Thymus (tissue), 11 donors: ENCODE measurements at regions not wholly inside any gene's neighbourhood (a gene's known extent, or its start where the extent isn't known, plus 50 kb on each side); places are given as distances from the start of the nearest gene placed in this dataset.

Experiments used
- DNase-seq, 9 donors: peaks; one replicate each; pipeline ENCODE4 v3.0.0-alpha.2; 2013; ENCODE audit warnings: low spot score in 9 of 9, low read depth in 6 of 9, missing footprints in 1 of 9
- H3K27ac ChIP-seq, 2 donors: one replicate each; pipeline ENCODE4 v1.5.1; 2013; ENCODE audit warnings: control low read depth in 1 of 2, low read depth in 1 of 2, low read length in 1 of 2, mild to moderate bottlenecking in 1 of 2, moderate library complexity in 1 of 2
- H3K27me3 ChIP-seq, 2 donors: one replicate each; pipeline ENCODE4 v1.5.1; 2013; ENCODE audit warnings: low read length in 1 of 2; ENCODE audit not compliant: control insufficient read depth in 2 of 2, insufficient read depth in 1 of 2
- H3K36me3 ChIP-seq, 2 donors: one replicate each; pipeline ENCODE4 v1.5.1; 2013; ENCODE audit warnings: low read length in 1 of 2, mild to moderate bottlenecking in 1 of 2, moderate library complexity in 1 of 2; ENCODE audit not compliant: control insufficient read depth in 2 of 2, insufficient read depth in 2 of 2
- H3K4me1 ChIP-seq, 2 donors: one replicate each; pipeline ENCODE4 v1.5.1; 2013; ENCODE audit warnings: low read length in 2 of 2; ENCODE audit not compliant: control insufficient read depth in 2 of 2, insufficient read depth in 2 of 2
- H3K4me3 ChIP-seq, 2 donors: one replicate each; pipeline ENCODE4 v1.5.1; 2013; ENCODE audit warnings: low read length in 2 of 2, control low read depth in 1 of 2, mild to moderate bottlenecking in 1 of 2
- H3K9me3 ChIP-seq, 2 donors: one replicate each; pipeline ENCODE4 v1.5.1; 2013; ENCODE audit warnings: low read length in 1 of 2, mild to moderate bottlenecking in 1 of 2; ENCODE audit not compliant: control insufficient read depth in 2 of 2, insufficient read depth in 1 of 2
- WGBS: extraction: QIAGEN DNeasy Blood & Tissue Kit; methylation state at CpG from one replicate; pipeline ENCODE4 v1.1.7; 2013; 5-methylcytosine and 5-hydroxymethylcytosine counted together
- donor health status: healthy.

- Histone ChIP-seq H3K27ac (no peak overlapping the region), H3K4me1 (peaks cover 5 to 18% of the 10 kb centered on the region in 2 donors), H3K36me3 (no peaks in the 10 kb centered on the region), H3K9me3 (peaks cover 0 to 6% of the 10 kb centered on the region in 2 donors), H3K4me3 (no peak overlapping the region), H3K27me3 (no peaks in the 10 kb centered on the region)
- WGBS: 97% methylated on average over 5 of the region's 5 CpGs
- DNase-seq: peak in 2 of 9 donors; percentile 28 to 55
Observed at GRCh38 chr18:10261344-10262276, 192.8 kb upstream of the APCDD1 start.

GRCh38 chr18:10262566-10262965 is 191.9 kb upstream of the APCDD1 start:
- Histone ChIP-seq H3K4me1 (peaks cover 5 to 18% of the 10 kb centered on the region in 2 donors), H3K9me3 (peaks cover 0 to 6% of the 10 kb centered on the region in 2 donors), H3K27ac (peak overlapping the region in 1 of 2 donors; percentile 3), H3K4me3 (no peak overlapping the region), H3K27me3 (no peaks in the 10 kb centered on the region), H3K36me3 (no peaks in the 10 kb centered on the region)
- 96% methylated on average over 9 of the region's 9 CpGs for WGBS
- DNase-seq: no peak

- 98% methylated on average over 7 of the region's 7 CpGs for WGBS
- no peaks in the 10 kb centered on the region for H3K36me3 ChIP-seq
Observed at GRCh38 chr18:10264260-10264659, 190.2 kb upstream of the APCDD1 start.

GRCh38 chr18:10265560-10266333 is 188.7 kb upstream of the APCDD1 start:
- peaks cover 0 to 6% of the 10 kb centered on the region in 2 donors for H3K9me3 ChIP-seq
- H3K27me3 ChIP-seq: no peaks in the 10 kb centered on the region
- DNase-seq: no peak
- H3K36me3 ChIP-seq: no peaks in the 10 kb centered on the region
- no peak overlapping the region for H3K4me3 ChIP-seq
- peaks cover 5 to 18% of the 10 kb centered on the region in 2 donors for H3K4me1 ChIP-seq
- no peak overlapping the region for H3K27ac ChIP-seq
- WGBS: 74% methylated on average over 6 of the region's 6 CpGs

More at GRCh38 chr18:10264260-10264659, 190.2 kb upstream of the APCDD1 start:
- H3K4me1 ChIP-seq: peaks cover 5 to 18% of the 10 kb centered on the region in 2 donors
- H3K4me3 ChIP-seq: no peak overlapping the region
- H3K9me3 ChIP-seq: peaks cover 0 to 6% of the 10 kb centered on the region in 2 donors
- H3K27me3 ChIP-seq: no peaks in the 10 kb centered on the region
- H3K27ac ChIP-seq: no peak overlapping the region
- DNase-seq: no peak

- Histone ChIP-seq H3K36me3 (no peaks in the 10 kb centered on the region), H3K4me1 (peaks cover 5 to 15% of the 10 kb centered on the region in 2 donors), H3K9me3 (peaks cover 0 to 6% of the 10 kb centered on the region in 2 donors), H3K27ac (no peak overlapping the region), H3K27me3 (no peaks in the 10 kb centered on the region), H3K4me3 (no peak overlapping the region)
- DNase-seq: no peak
- WGBS: 97% methylated on average over 4 of the region's 4 CpGs
Observed at GRCh38 chr18:10266334-10266590, 188.2 kb upstream of the APCDD1 start.

- Histone ChIP-seq H3K4me3 (no peak overlapping the region), H3K27me3 (no peaks in the 10 kb centered on the region), H3K36me3 (no peaks in the 10 kb centered on the region), H3K27ac (no peak overlapping the region), H3K9me3 (no peaks in the 10 kb centered on the region), H3K4me1 (peaks cover 5 to 8% of the 10 kb centered on the region in 2 donors)
- no peak for DNase-seq
- WGBS: 93% methylated on average over 1 of the region's 1 CpG
Observed at GRCh38 chr18:10269261-10269660, 185.2 kb upstream of the APCDD1 start.

GRCh38 chr18:10270151-10270571 is 184.3 kb upstream of the APCDD1 start:
- Histone ChIP-seq H3K4me1 (peaks cover 5% of the 10 kb centered on the region in 2 donors), H3K4me3 (no peak overlapping the region), H3K27me3 (no peaks in the 10 kb centered on the region), H3K9me3 (no peaks in the 10 kb centered on the region), H3K27ac (no peak overlapping the region), H3K36me3 (no peaks in the 10 kb centered on the region)
- 94% methylated on average over 8 of the region's 8 CpGs for WGBS
- no peak for DNase-seq

- no peaks in the 10 kb centered on the region for H3K9me3 ChIP-seq
- no peak for DNase-seq
Observed at GRCh38 chr18:10271481-10271880, 183.0 kb upstream of the APCDD1 start.

GRCh38 chr18:10274301-10274700 is 180.1 kb upstream of the APCDD1 start:
- H3K4me1 ChIP-seq: peaks cover under 1 to 15% of the 10 kb centered on the region in 2 donors
- H3K36me3 ChIP-seq: no peaks in the 10 kb centered on the region
- H3K4me3 ChIP-seq: no peak overlapping the region
- no peaks in the 10 kb centered on the region for H3K27me3 ChIP-seq
- WGBS: 95% methylated on average over 5 of the region's 5 CpGs
- no peak for DNase-seq
- no peaks in the 10 kb centered on the region for H3K9me3 ChIP-seq
- no peak overlapping the region for H3K27ac ChIP-seq

More at GRCh38 chr18:10271481-10271880, 183.0 kb upstream of the APCDD1 start:
- no peaks in the 10 kb centered on the region for H3K4me1 ChIP-seq
- H3K27me3 ChIP-seq: no peaks in the 10 kb centered on the region
- no peaks in the 10 kb centered on the region for H3K36me3 ChIP-seq
- H3K27ac ChIP-seq: no peak overlapping the region
- WGBS: 99% methylated on average over 4 of the region's 4 CpGs
- H3K4me3 ChIP-seq: no peak overlapping the region
